ENCODE measurements at regions not wholly inside any gene's neighbourhood (a gene's known extent, or its start where the extent isn't known, plus 50 kb on each side); places are given as distances from the start of the nearest gene placed in this dataset.

- Histone ChIP-seq H3K79me2 (ENCODE audit: insufficient read depth, low read depth, low read length) (no peaks in the 10 kb centered on the region), H3K9me2 (ENCODE audit: insufficient read depth, low read length) (no peaks in the 10 kb centered on the region), H3K4me1 (ENCODE audit: insufficient read depth, low read length, poor library complexity, severe bottlenecking) (no peaks in the 10 kb centered on the region), H3K4me3 (ENCODE audit: low read depth, low read length, poor library complexity, severe bottlenecking) (no peak overlapping the region), H3K27ac (ENCODE audit: low read depth, low read length, poor library complexity, severe bottlenecking) (no peak overlapping the region), H3K36me3 (ENCODE audit: insufficient read depth, low read length) (no peaks in the 10 kb centered on the region), H4K20me1 (ENCODE audit: insufficient read depth, low read length) (no peaks in the 10 kb centered on the region), H2AFZ (ENCODE audit: low read length) (no peak overlapping the region), H3K9me3 (ENCODE audit: low read length) (no peaks in the 10 kb centered on the region), H3K4me2 (ENCODE audit: low read length) (no peak overlapping the region)
- no peak for TF ChIP-seq CTCF (conservative IDR thresholded peaks at IDR 0.05; ENCODE audit: low read length)
- TF ChIP-seq EZH2phosphoT487 (IDR thresholded peaks at IDR 0.05; ENCODE audit: borderline replicate concordance, low read depth, low read length) = no peak
- BruUV-seq (replicated peaks) = no TSS peak
- ChIA-PET CTCF (ENCODE audit: unreplicated experiment) (no interaction called here), POLR2A (interaction anchor here (0.6 kb wide), 1 partner anchor 13 kb away, joined by 3 read pairs; no protein-coding TSS in a partner anchor)
- intact Hi-C loops (cut with micrococcal nuclease; ENCODE audit: unreplicated experiment) = no loop called here
- DNase-seq (ENCODE audit: low spot score) = no peak
Observed at GRCh38 chr5:117487556-117487955, 912.9 kb upstream of the SEMA6A start.

- Histone ChIP-seq H3K9me3 (ENCODE audit: low read length) (no peaks in the 10 kb centered on the region), H3K27ac (ENCODE audit: low read depth, low read length, poor library complexity, severe bottlenecking) (no peak overlapping the region), H3K79me2 (ENCODE audit: insufficient read depth, low read depth, low read length) (no peaks in the 10 kb centered on the region), H3K4me2 (ENCODE audit: low read length) (no peak overlapping the region), H3K9me2 (ENCODE audit: insufficient read depth, low read length) (no peaks in the 10 kb centered on the region), H4K20me1 (ENCODE audit: insufficient read depth, low read length) (no peaks in the 10 kb centered on the region), H3K4me3 (ENCODE audit: low read depth, low read length, poor library complexity, severe bottlenecking) (no peak overlapping the region), H3K36me3 (ENCODE audit: insufficient read depth, low read length) (no peaks in the 10 kb centered on the region), H3K4me1 (ENCODE audit: insufficient read depth, low read length, poor library complexity, severe bottlenecking) (no peaks in the 10 kb centered on the region), H2AFZ (ENCODE audit: low read length) (no peak overlapping the region)
- BruUV-seq (replicated peaks) = no TSS peak
- ChIA-PET POLR2A (interaction anchor here (0.6 kb wide), 1 partner anchor 12 kb away, joined by 3 read pairs; no protein-coding TSS in a partner anchor), CTCF (ENCODE audit: unreplicated experiment) (no interaction called here)
- no peak for DNase-seq (ENCODE audit: low spot score)
- TF ChIP-seq EZH2phosphoT487 (IDR thresholded peaks at IDR 0.05; ENCODE audit: borderline replicate concordance, low read depth, low read length) (no peak), CTCF (conservative IDR thresholded peaks at IDR 0.05; ENCODE audit: low read length) (no peak)
- intact Hi-C loops (cut with micrococcal nuclease; ENCODE audit: unreplicated experiment) = no loop called here
Observed at GRCh38 chr5:117486879-117487391, 912.3 kb upstream of the SEMA6A start.

GRCh38 chr5:117486261-117486660 is 911.6 kb upstream of the SEMA6A start:
- Histone ChIP-seq H3K79me2 (ENCODE audit: insufficient read depth, low read depth, low read length) (no peaks in the 10 kb centered on the region), H3K9me2 (ENCODE audit: insufficient read depth, low read length) (no peaks in the 10 kb centered on the region), H3K4me2 (ENCODE audit: low read length) (no peak overlapping the region), H3K4me1 (ENCODE audit: insufficient read depth, low read length, poor library complexity, severe bottlenecking) (no peaks in the 10 kb centered on the region), H4K20me1 (ENCODE audit: insufficient read depth, low read length) (no peaks in the 10 kb centered on the region), H2AFZ (ENCODE audit: low read length) (no peak overlapping the region), H3K36me3 (ENCODE audit: insufficient read depth, low read length) (no peaks in the 10 kb centered on the region), H3K4me3 (ENCODE audit: low read depth, low read length, poor library complexity, severe bottlenecking) (no peak overlapping the region), H3K9me3 (ENCODE audit: low read length) (no peaks in the 10 kb centered on the region), H3K27ac (ENCODE audit: low read depth, low read length, poor library complexity, severe bottlenecking) (no peak overlapping the region)
- no peak for TF ChIP-seq EZH2phosphoT487 (IDR thresholded peaks at IDR 0.05; ENCODE audit: borderline replicate concordance, low read depth, low read length)
- TF ChIP-seq CTCF (conservative IDR thresholded peaks at IDR 0.05; ENCODE audit: low read length) = no peak
- ChIA-PET CTCF (ENCODE audit: unreplicated experiment) (no interaction called here), POLR2A (no interaction called here)
- no TSS peak for BruUV-seq (replicated peaks)
- DNase-seq (ENCODE audit: low spot score) = no peak
- intact Hi-C loops (cut with micrococcal nuclease; ENCODE audit: unreplicated experiment) = no loop called here
